GM12878 (cell line): ENCODE measurements at regions not wholly inside any gene's neighbourhood (a gene's known extent, or its start where the extent isn't known, plus 50 kb on each side); places are given as distances from the start of the nearest gene placed in this dataset.
"Not testable (repeated sequence)": the region's sequence is repeated elsewhere in the genome, so short reads cannot be mapped to it uniquely, and the experiment has no call there.

ENCODE experiments used
- ATAC-seq: fragments of 200-7000 bp; cut with Tn5 transposase; 3 replicates; pipeline ENCODE4 v1.9.1; 2020; ENCODE audit warnings: mild to moderate bottlenecking, moderate library complexity
- BruUV-seq: library from RNA; stranded (reverse); fragments of 400-500 nt; replicated peaks from 2 replicates; lab custom pipeline; 2021; lab: Mats Ljungman, UMichigan
- CTCF ChIA-PET: fragments of 300-600 bp; sonication (Branson Sonifier 250); formaldehyde crosslinking; extraction: SDS; loops from one replicate; lab custom pipeline; 2021; ENCODE audit warnings: inconsistent platforms; lab: Yijun Ruan, JAX
- POLR2A ChIA-PET: fragments of 350-600 bp; formaldehyde crosslinking; extraction: SDS; loops from one replicate; lab custom pipeline; 2021; ENCODE audit warnings: inconsistent platforms; lab: Charles Lee
- RAD21 ChIA-PET: fragments of 300-600 bp; sonication (Branson Sonifier 250); formaldehyde crosslinking; loops from one replicate; lab custom pipeline; 2023; ENCODE audit warnings: antibody characterized with exemption; ENCODE audit not compliant: unreplicated experiment; lab: Charles Lee
- SMC1A ChIA-PET: fragments of 300-600 bp; sonication (Branson Sonifier 250); formaldehyde crosslinking; loops from one replicate; lab custom pipeline; 2023; ENCODE audit not compliant: unreplicated experiment, uncharacterized antibody; lab: Charles Lee
- DNase-seq: peaks from one replicate; pipeline ENCODE4 v3.0.0-alpha.2; 2011; ENCODE audit warnings: low read depth, low spot score
- FAIRE-seq: peaks from 3 replicates; lab custom pipeline; 2011; peaks lifted over from hg19 to GRCh38; lab: Jason Lieb, UNC
- H2AFZ ChIP-seq: 2 replicates; pipeline ENCODE4 v1.6.0; 2011; ENCODE audit warnings: low read depth, low read length, control low read depth; ENCODE audit not compliant: control insufficient read depth
- H3K27ac ChIP-seq: 2 replicates; pipeline ENCODE4 v1.5.1; 2011; ENCODE audit warnings: control low read depth; ENCODE audit not compliant: control insufficient read depth, insufficient read depth
- H3K27me3 ChIP-seq, 2 experiments: replicated peaks in 1 of 2; 2 replicates each; pipeline versions ENCODE4 v1.6.0 to v1.6.1; 2011; ENCODE audit warnings: low read length in 1 of 2; ENCODE audit not compliant: control insufficient read depth in 2 of 2, insufficient read depth in 2 of 2
- H3K36me3 ChIP-seq, 2 experiments: 2 replicates each; pipeline ENCODE4 v1.5.1; 2011; ENCODE audit warnings: low read length in 1 of 2; ENCODE audit not compliant: control insufficient read depth in 2 of 2, insufficient read depth in 2 of 2
- H3K4me1 ChIP-seq: 2 replicates; pipeline ENCODE4 v1.6.1; 2011; ENCODE audit warnings: mild to moderate bottlenecking, low read length, moderate library complexity, mixed read lengths; ENCODE audit not compliant: control insufficient read depth, insufficient read depth
- H3K4me2 ChIP-seq: 2 replicates; pipeline ENCODE4 v1.6.0; 2011; ENCODE audit warnings: control low read depth; ENCODE audit not compliant: control insufficient read depth, insufficient read depth
- H3K4me3 ChIP-seq: fragments of 200-600 bp; sonication (generic); 2 replicates; pipeline ENCODE4 v1.5.1; 2016
- H3K79me2 ChIP-seq: 2 replicates; pipeline ENCODE4 v1.6.0; 2011; ENCODE audit warnings: low read length; ENCODE audit not compliant: control insufficient read depth, insufficient read depth
- H3K9ac ChIP-seq: 2 replicates; pipeline ENCODE4 v1.8.0; 2011; ENCODE audit warnings: low read length, control low read depth, mixed read lengths; ENCODE audit not compliant: control insufficient read depth, insufficient read depth
- H3K9me3 ChIP-seq: replicated peaks from 3 replicates; pipeline ENCODE4 v1.5.1; 2011; ENCODE audit warnings: mild to moderate bottlenecking, low read length; ENCODE audit not compliant: control insufficient read depth, insufficient read depth
- H4K20me1 ChIP-seq: 2 replicates; pipeline ENCODE4 v1.6.0; 2011; ENCODE audit not compliant: control insufficient read depth, insufficient read depth
- BCL3 ChIP-seq: IDR thresholded peaks from 2 replicates; pipeline ENCODE4 v1.6.1; 2011; ENCODE audit warnings: borderline replicate concordance, low read depth, mild to moderate bottlenecking, moderate library complexity, low read length; ENCODE audit not compliant: insufficient read depth, poor library complexity, severe bottlenecking
- USF2 ChIP-seq: IDR thresholded peaks from 2 replicates; pipeline ENCODE4 v1.6.1; 2011; ENCODE audit warnings: low read depth, low read length, improper control_type of control experiment, borderline replicate concordance
- WGBS: methylation state at CpG from one replicate; pipeline ENCODE4 v1.1.6; 2016; ENCODE audit warnings: low lambda C conversion rate; ENCODE audit not compliant: insufficient replicate concordance, insufficient coverage; ENCODE audit errors: missing lambda C conversion rate; 5-methylcytosine and 5-hydroxymethylcytosine counted together
- in situ Hi-C: fragments of 300-500 bp; cut with MboI; formaldehyde crosslinking; loops from 9 replicates; pipeline ENCODE4 v1.14.3; 2018; ENCODE audit warnings: mixed read lengths
- intact Hi-C: fragments of 100-400 bp; cut with micrococcal nuclease; formaldehyde crosslinking; loops from one replicate; pipeline ENCODE4 v1.14.2; 2022; ENCODE audit not compliant: unreplicated experiment

- BruUV-seq, SMC1A ChIA-PET, H3K9ac ChIP-seq: not testable (repeated sequence)
Observed at GRCh38 chr1:229176457-229176856, 94.5 kb upstream of the RAB4A start.

GRCh38 chr1:229180161-229180560 lies 90.8 kb upstream of the RAB4A start:
- ATAC-seq (no peak), FAIRE-seq (no peak), DNase-seq (no peak)
- no peak overlapping the region for H3K4me2 ChIP-seq
- 46% methylated on average over 4 of the region's 8 CpGs for WGBS
- H3K4me1 ChIP-seq, result no peaks in the 10 kb centered on the region
- H3K36me3 ChIP-seq, result no peaks in the 10 kb centered on the region
- H3K27me3 ChIP-seq, result no peaks in the 10 kb centered on the region; a peak in 1 of 4 replicates
- no peak overlapping the region for H3K4me3 ChIP-seq
- no peaks in the 10 kb centered on the region for H4K20me1 ChIP-seq
- ChIA-PET POLR2A (no interaction called here), SMC1A (no interaction called here), RAD21 (no interaction called here), CTCF (no interaction called here)
- no peaks in the 10 kb centered on the region for H3K79me2 ChIP-seq
- no peak overlapping the region for H3K9ac ChIP-seq
- no TSS peak for BruUV-seq
- in situ Hi-C loops (no loop called here), intact Hi-C loops (no loop called here)
- TF ChIP-seq BCL3 (peak; percentile 51), USF2 (no peak)
- no peak overlapping the region for H2AFZ ChIP-seq
- H3K27ac ChIP-seq, result no peak overlapping the region
- H3K9me3 ChIP-seq, result no peaks in the 10 kb centered on the region

More at GRCh38 chr1:229176457-229176856, 94.5 kb upstream of the RAB4A start:
- POLR2A ChIA-PET, CTCF ChIA-PET, H3K27me3 ChIP-seq, RAD21 ChIA-PET, H3K4me1 ChIP-seq, DNase-seq, H3K79me2 ChIP-seq, in situ Hi-C loops, H3K9me3 ChIP-seq, ATAC-seq, H3K4me2 ChIP-seq, H2AFZ ChIP-seq, H3K4me3 ChIP-seq, FAIRE-seq, H3K27ac ChIP-seq, intact Hi-C loops, H4K20me1 ChIP-seq, H3K36me3 ChIP-seq: not testable (repeated sequence)
- WGBS, result 48% methylated on average over 6 of the region's 6 CpGs
